ENCODE measurements at regions not wholly inside any gene's neighbourhood (a gene's known extent, or its start where the extent isn't known, plus 50 kb on each side); places are given as distances from the start of the nearest gene placed in this dataset.

- no peak for TF ChIP-seq ZNF552 (CRISPR knock-in tag; IDR thresholded peaks at IDR 0.05; ENCODE audit: borderline replicate concordance)
- TF ChIP-seq ZFP36 (IDR thresholded peaks at IDR 0.05; ENCODE audit: borderline replicate concordance, low read depth, low read length, partially characterized antibody): no peak
- no peak for TF ChIP-seq NBN (conservative IDR thresholded peaks at IDR 0.05)
- no peak for TF ChIP-seq KDM1A (CRISPR knock-in tag; IDR thresholded peaks at IDR 0.05)
- TF ChIP-seq HNF1B (CRISPR knock-in tag; IDR thresholded peaks at IDR 0.05): no peak
- no peak for TF ChIP-seq CREBL2 (CRISPR knock-in tag; IDR thresholded peaks at IDR 0.05; ENCODE audit: borderline replicate concordance)
- TF ChIP-seq SOX5 (CRISPR knock-in tag; IDR thresholded peaks at IDR 0.05; ENCODE audit: borderline replicate concordance): no peak
- 0 out of 2 replicates have a peak, but pooled peaks have one; percentile 20 for TF ChIP-seq TARDBP (CRISPR knock-in tag; IDR thresholded peaks at IDR 0.05)
- TF ChIP-seq ZBTB34 (CRISPR knock-in tag; IDR thresholded peaks at IDR 0.05): no peak
- TF ChIP-seq IKZF1 (IDR thresholded peaks at IDR 0.05): no peak
- TF ChIP-seq SAFB2 (CRISPR knock-in tag; IDR thresholded peaks at IDR 0.05; ENCODE audit: borderline replicate concordance, low read depth): no peak
- TF ChIP-seq ATF7 (IDR thresholded peaks at IDR 0.05): peak; percentile 70; the same call in 1 of the 2 replicates
- TF ChIP-seq ATF7 (CRISPR knock-in tag; IDR thresholded peaks at IDR 0.05): peak; percentile 80; the same call in 1 of the 2 replicates
- no peak for TF ChIP-seq ZNF781 (CRISPR knock-in tag; IDR thresholded peaks at IDR 0.05; ENCODE audit: borderline replicate concordance, not compliant biosample characterization)
- no peak for TF ChIP-seq ZNF83 (CRISPR knock-in tag; IDR thresholded peaks at IDR 0.05; ENCODE audit: borderline replicate concordance)
- TF ChIP-seq CSRNP2 (CRISPR knock-in tag; conservative IDR thresholded peaks at IDR 0.05; ENCODE audit: low read depth): no peak
- no peak for TF ChIP-seq ZNF556 (CRISPR knock-in tag; IDR thresholded peaks at IDR 0.05; ENCODE audit: borderline replicate concordance)
- no peak for TF ChIP-seq HMGA1 (CRISPR knock-in tag; conservative IDR thresholded peaks at IDR 0.05)
- no peak for TF ChIP-seq SRF (IDR thresholded peaks at IDR 0.05; ENCODE audit: low read depth, low read length)
- peak; percentile 29; the same call in 1 of the 2 replicates for TF ChIP-seq HOXA3 (CRISPR knock-in tag; IDR thresholded peaks at IDR 0.05)
- TF ChIP-seq MED8 (CRISPR knock-in tag; IDR thresholded peaks at IDR 0.05; ENCODE audit: insufficient replicate concordance): no peak
- peak; percentile 71; the same call in 1 of the 2 replicates for TF ChIP-seq BCL6 (CRISPR knock-in tag; IDR thresholded peaks at IDR 0.05)
- no peak for TF ChIP-seq NFATC3 (CRISPR knock-in tag; IDR thresholded peaks at IDR 0.05)
- no peak for TF ChIP-seq ZNF792 (CRISPR knock-in tag; IDR thresholded peaks at IDR 0.05)
- TF ChIP-seq ZNF292 (CRISPR knock-in tag; IDR thresholded peaks at IDR 0.05; ENCODE audit: borderline replicate concordance, low read depth): no peak
- no peak for TF ChIP-seq NONO (IDR thresholded peaks at IDR 0.05)
- no peak for TF ChIP-seq NONO (CRISPR knock-in tag; conservative IDR thresholded peaks at IDR 0.05)
These were observed 75.2 kb downstream of the TNFAIP2 start (continued) for GRCh38 chr14:103198131-103199105.

Measured in HepG2 (cell line).